G401 (cell line): ENCODE measurements at regions not wholly inside any gene's neighbourhood (a gene's known extent, or its start where the extent isn't known, plus 50 kb on each side); places are given as distances from the start of the nearest gene placed in this dataset.

ENCODE experiments used
- DNase-seq: peaks from one replicate; pipeline ENCODE4 v3.0.0-alpha.2; 2015; ENCODE audit warnings: low spot score
- in situ Hi-C: cut with HindIII; loops from 2 replicates; pipeline ENCODE4 v1.10.0; 2016; ENCODE audit warnings: low sequenced_read_pairs, mixed read lengths

GRCh38 chrX:16476009-16476408 lies 173.9 kb upstream of the S100G start:
- DNase-seq = no peak
- in situ Hi-C loops = no loop called here

GRCh38 chrX:16476692-16477091 lies 173.3 kb upstream of the S100G start:
- in situ Hi-C loops = no loop called here
- DNase-seq = no peak

- in situ Hi-C loops = no loop called here
- no peak for DNase-seq
These were observed 170.6 kb upstream of the S100G start for GRCh38 chrX:16479206-16479869.

GRCh38 chrX:16480049-16480448 lies 169.9 kb upstream of the S100G start:
- DNase-seq = no peak
- in situ Hi-C loops = no loop called here

GRCh38 chrX:16484338-16484737 lies 165.6 kb upstream of the S100G start:
- in situ Hi-C loops = no loop called here

GRCh38 chrX:16487620-16488385 lies 162.2 kb upstream of the S100G start:
- in situ Hi-C loops = no loop called here
- DNase-seq = no peak

More at GRCh38 chrX:16484338-16484737, 165.6 kb upstream of the S100G start:
- no peak for DNase-seq

- in situ Hi-C loops = no loop called here
These were observed 161.0 kb upstream of the S100G start for GRCh38 chrX:16488959-16489358.

GRCh38 chrX:16491461-16491860 lies 158.5 kb upstream of the S100G start:
- in situ Hi-C loops = no loop called here
- DNase-seq = no peak

More at GRCh38 chrX:16488959-16489358, 161.0 kb upstream of the S100G start:
- no peak for DNase-seq

GRCh38 chrX:16496175-16496574 lies 153.8 kb upstream of the S100G start:
- no peak for DNase-seq
- in situ Hi-C loops = no loop called here

GRCh38 chrX:16511796-16512776 lies 137.9 kb upstream of the S100G start:
- in situ Hi-C loops = no loop called here
- DNase-seq = no peak

GRCh38 chrX:16516232-16516876 lies 133.6 kb upstream of the S100G start:
- in situ Hi-C loops = no loop called here

GRCh38 chrX:16517039-16517605 lies 132.8 kb upstream of the S100G start:
- DNase-seq = no peak
- in situ Hi-C loops = no loop called here

More at GRCh38 chrX:16516232-16516876, 133.6 kb upstream of the S100G start:
- no peak for DNase-seq

- no peak for DNase-seq
- in situ Hi-C loops = no loop called here
These were observed 131.8 kb upstream of the S100G start for GRCh38 chrX:16518131-16518530.

- in situ Hi-C loops = no loop called here
- no peak for DNase-seq
These were observed 125.6 kb upstream of the S100G start for GRCh38 chrX:16524316-16524715.

- in situ Hi-C loops = no loop called here
These were observed 124.0 kb upstream of the S100G start for GRCh38 chrX:16526003-16526402.

GRCh38 chrX:16528620-16529019 lies 121.3 kb upstream of the S100G start:
- in situ Hi-C loops = no loop called here
- DNase-seq = no peak

More at GRCh38 chrX:16526003-16526402, 124.0 kb upstream of the S100G start:
- DNase-seq = no peak
